ENCODE measurements at regions not wholly inside any gene's neighbourhood (a gene's known extent, or its start where the extent isn't known, plus 50 kb on each side); places are given as distances from the start of the nearest gene placed in this dataset.

DNA sequence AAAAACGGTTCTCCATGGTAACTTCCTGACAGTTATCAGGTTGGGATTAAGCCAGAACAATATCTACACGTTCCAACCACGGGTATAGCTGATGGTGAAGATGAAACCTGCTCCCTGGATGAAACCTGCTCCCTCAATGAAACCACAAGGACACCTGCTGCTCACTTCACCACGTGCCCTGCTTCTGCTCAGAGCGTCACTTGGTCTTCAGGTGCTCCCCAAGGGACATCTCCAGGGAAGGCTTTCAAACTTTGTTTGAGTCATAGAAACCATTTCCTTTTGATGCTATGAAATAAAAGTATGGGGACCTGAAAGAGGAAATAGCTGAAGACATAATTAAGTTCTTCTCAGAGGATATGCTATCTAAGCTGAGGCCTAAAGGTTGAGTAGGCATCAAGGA, 242.4 kb downstream of the MED10 start:
- H3K79me2 ChIP-seq (ENCODE audit: control insufficient read depth, insufficient read depth, low read length), result no peaks in the 10 kb centered on the region
- no peak for FAIRE-seq
- no peak overlapping the region for H2AFZ ChIP-seq (ENCODE audit: control insufficient read depth, low read length)
- TF ChIP-seq EZH2 (IDR thresholded peaks at IDR 0.05; ENCODE audit: low read length), result no peak
- TF ChIP-seq, protein P1, sequence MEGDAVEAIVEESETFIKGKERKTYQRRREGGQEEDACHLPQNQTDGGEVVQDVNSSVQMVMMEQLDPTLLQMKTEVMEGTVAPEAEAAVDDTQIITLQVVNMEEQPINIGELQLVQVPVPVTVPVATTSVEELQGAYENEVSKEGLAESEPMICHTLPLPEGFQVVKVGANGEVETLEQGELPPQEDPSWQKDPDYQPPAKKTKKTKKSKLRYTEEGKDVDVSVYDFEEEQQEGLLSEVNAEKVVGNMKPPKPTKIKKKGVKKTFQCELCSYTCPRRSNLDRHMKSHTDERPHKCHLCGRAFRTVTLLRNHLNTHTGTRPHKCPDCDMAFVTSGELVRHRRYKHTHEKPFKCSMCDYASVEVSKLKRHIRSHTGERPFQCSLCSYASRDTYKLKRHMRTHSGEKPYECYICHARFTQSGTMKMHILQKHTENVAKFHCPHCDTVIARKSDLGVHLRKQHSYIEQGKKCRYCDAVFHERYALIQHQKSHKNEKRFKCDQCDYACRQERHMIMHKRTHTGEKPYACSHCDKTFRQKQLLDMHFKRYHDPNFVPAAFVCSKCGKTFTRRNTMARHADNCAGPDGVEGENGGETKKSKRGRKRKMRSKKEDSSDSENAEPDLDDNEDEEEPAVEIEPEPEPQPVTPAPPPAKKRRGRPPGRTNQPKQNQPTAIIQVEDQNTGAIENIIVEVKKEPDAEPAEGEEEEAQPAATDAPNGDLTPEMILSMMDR (optimal IDR thresholded peaks at IDR 0.05 in 1 of 3, IDR thresholded peaks at IDR 0.05 in 1 of 3, conservative IDR thresholded peaks at IDR 0.05 in 1 of 3; ENCODE audit: extremely low read depth in 1 of 3, insufficient read depth in 2 of 3, low read length in 3 of 3), result no peak
- H3K27ac ChIP-seq (ENCODE audit: control insufficient read depth, insufficient read depth, low read length), result no peak overlapping the region
- dilution Hi-C loops (cut with MboI; ENCODE audit: extremely low pct_ligation_motif_present, low sequenced_read_pairs), result no loop called here
- no peaks in the 10 kb centered on the region for H3K9me3 ChIP-seq (ENCODE audit: control insufficient read depth, low read depth, low read length)
- H3K27me3 ChIP-seq (ENCODE audit: control insufficient read depth, extremely low read depth, insufficient read depth, low read length), result no peaks in the 10 kb centered on the region
- DNase-seq (ENCODE audit: low read depth, low spot score), result no peak
- no peak overlapping the region for H3K4me3 ChIP-seq (ENCODE audit: control insufficient read depth in 2 of 3, extremely low read depth in 1 of 3, insufficient read depth in 2 of 3, low read depth in 1 of 3, low read length in 3 of 3)
- H3K4me1 ChIP-seq (ENCODE audit: control insufficient read depth, extremely low read depth, insufficient read depth, low read length), result no peaks in the 10 kb centered on the region
- no peaks in the 10 kb centered on the region for H4K20me1 ChIP-seq (ENCODE audit: control insufficient read depth, extremely low read depth, insufficient read depth, low read length)
- no peaks in the 10 kb centered on the region for H3K36me3 ChIP-seq (ENCODE audit: control insufficient read depth in 2 of 2, extremely low read depth in 1 of 2, insufficient read depth in 2 of 2, low read length in 2 of 2)
- no peak overlapping the region for H3K4me2 ChIP-seq (ENCODE audit: control insufficient read depth, extremely low read depth, insufficient read depth, low read depth, low read length)
- H3K9ac ChIP-seq (ENCODE audit: control insufficient read depth, extremely low read depth, insufficient read depth, low read length), result no peak overlapping the region
- H3K9me1 ChIP-seq (ENCODE audit: control insufficient read depth, extremely low read depth, insufficient read depth, low read length), result no peaks in the 10 kb centered on the region

DNA sequence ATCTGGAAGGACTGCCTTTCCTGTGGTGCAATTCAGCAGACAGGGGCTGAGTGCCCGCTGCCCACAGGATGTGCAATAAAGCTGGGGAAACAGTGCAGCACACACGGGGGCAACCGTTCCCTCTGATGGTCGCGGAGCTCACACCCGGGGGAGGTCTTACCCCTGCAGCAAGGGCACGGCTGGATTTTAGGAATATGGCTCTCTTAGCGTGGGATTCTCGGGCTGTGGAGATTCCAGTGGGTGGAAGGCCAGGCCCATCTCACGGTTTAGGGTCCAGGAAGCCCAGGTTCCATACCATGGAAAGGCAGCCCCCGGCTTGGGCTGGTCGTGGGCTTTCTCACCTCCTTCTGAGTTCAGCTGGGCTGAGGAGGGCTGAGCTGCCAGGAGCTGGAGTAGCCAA, 244.1 kb downstream of the MED10 start:
- no peak overlapping the region for H3K9ac ChIP-seq (ENCODE audit: control insufficient read depth, extremely low read depth, insufficient read depth, low read length)
- H3K4me1 ChIP-seq (ENCODE audit: control insufficient read depth, extremely low read depth, insufficient read depth, low read length), result no peaks in the 10 kb centered on the region
- H3K36me3 ChIP-seq (ENCODE audit: control insufficient read depth in 2 of 2, extremely low read depth in 1 of 2, insufficient read depth in 2 of 2, low read length in 2 of 2), result no peaks in the 10 kb centered on the region
- no peak overlapping the region for H3K27ac ChIP-seq (ENCODE audit: control insufficient read depth, insufficient read depth, low read length)
- no peak overlapping the region for H2AFZ ChIP-seq (ENCODE audit: control insufficient read depth, low read length)
- no peak overlapping the region for H3K4me3 ChIP-seq (ENCODE audit: control insufficient read depth in 2 of 3, extremely low read depth in 1 of 3, insufficient read depth in 2 of 3, low read depth in 1 of 3, low read length in 3 of 3)
- H3K79me2 ChIP-seq (ENCODE audit: control insufficient read depth, insufficient read depth, low read length), result no peaks in the 10 kb centered on the region
- no peak overlapping the region for H3K4me2 ChIP-seq (ENCODE audit: control insufficient read depth, extremely low read depth, insufficient read depth, low read depth, low read length)
- dilution Hi-C loops (cut with MboI; ENCODE audit: extremely low pct_ligation_motif_present, low sequenced_read_pairs), result no loop called here
- TF ChIP-seq EZH2 (IDR thresholded peaks at IDR 0.05; ENCODE audit: low read length), result no peak
- TF ChIP-seq, protein P1 (optimal IDR thresholded peaks at IDR 0.05 in 1 of 3, IDR thresholded peaks at IDR 0.05 in 1 of 3, conservative IDR thresholded peaks at IDR 0.05 in 1 of 3; ENCODE audit: extremely low read depth in 1 of 3, insufficient read depth in 2 of 3, low read length in 3 of 3), result no peak
- no peaks in the 10 kb centered on the region for H3K9me3 ChIP-seq (ENCODE audit: control insufficient read depth, low read depth, low read length)
- no peaks in the 10 kb centered on the region for H4K20me1 ChIP-seq (ENCODE audit: control insufficient read depth, extremely low read depth, insufficient read depth, low read length)
- DNase-seq (ENCODE audit: low read depth, low spot score) (no peak), FAIRE-seq (no peak)
- H3K9me1 ChIP-seq (ENCODE audit: control insufficient read depth, extremely low read depth, insufficient read depth, low read length), result no peaks in the 10 kb centered on the region
- H3K27me3 ChIP-seq (ENCODE audit: control insufficient read depth, extremely low read depth, insufficient read depth, low read length), result no peaks in the 10 kb centered on the region

All from keratinocyte (primary cell).